AG04450 (cell line): ENCODE measurements at regions not wholly inside any gene's neighbourhood (a gene's known extent, or its start where the extent isn't known, plus 50 kb on each side); places are given as distances from the start of the nearest gene placed in this dataset.

Source experiments
- CTCF ChIA-PET: fragments of 300-600, 350-600 bp; formaldehyde crosslinking; extraction: SDS; loops from one replicate; lab custom pipeline; 2022; ENCODE audit warnings: antibody characterized with exemption, inconsistent platforms; lab: Charles Lee
- POLR2A ChIA-PET: fragments of 350-600 bp; formaldehyde crosslinking; extraction: SDS; loops from one replicate; lab custom pipeline; 2021; ENCODE audit warnings: antibody characterized with exemption, inconsistent platforms; lab: Yijun Ruan, JAX
- DNase-seq: peaks from one replicate; pipeline ENCODE4 v3.0.0-alpha.2; 2011; ENCODE audit warnings: low read depth, low spot score
- H3K27ac ChIP-seq: one replicate; pipeline ENCODE4 v1.5.1; 2012; ENCODE audit warnings: low read depth, low read length, control low read depth
- H3K27me3 ChIP-seq: one replicate; pipeline ENCODE4 v1.6.0; 2012; ENCODE audit warnings: low read length; ENCODE audit not compliant: control insufficient read depth, insufficient read depth
- H3K4me3 ChIP-seq: 2 replicates; pipeline ENCODE4 v1.5.1; 2011; ENCODE audit warnings: mild to moderate bottlenecking, low read depth, low read length, control low read depth
- H3K9me3 ChIP-seq: 2 replicates; pipeline ENCODE4 v1.5.1; 2012; ENCODE audit warnings: low read length; ENCODE audit not compliant: control insufficient read depth, insufficient read depth
- TF ChIP-seq, protein P1 (sequence below): IDR thresholded peaks from 2 replicates; pipeline ENCODE4 v1.5.1; 2011; ENCODE audit warnings: low read depth, low read length, control low read depth, inconsistent platforms

GRCh38 chr11:15485432-15485831, 370.7 kb downstream of the INSC start:
- Histone ChIP-seq H3K27ac (no peak overlapping the region), H3K9me3 (no peaks in the 10 kb centered on the region), H3K27me3 (no peaks in the 10 kb centered on the region), H3K4me3 (no peak overlapping the region)
- POLR2A ChIA-PET: no interaction called here
- CTCF ChIA-PET: no interaction called here
- DNase-seq: no peak
- TF ChIP-seq, protein P1, sequence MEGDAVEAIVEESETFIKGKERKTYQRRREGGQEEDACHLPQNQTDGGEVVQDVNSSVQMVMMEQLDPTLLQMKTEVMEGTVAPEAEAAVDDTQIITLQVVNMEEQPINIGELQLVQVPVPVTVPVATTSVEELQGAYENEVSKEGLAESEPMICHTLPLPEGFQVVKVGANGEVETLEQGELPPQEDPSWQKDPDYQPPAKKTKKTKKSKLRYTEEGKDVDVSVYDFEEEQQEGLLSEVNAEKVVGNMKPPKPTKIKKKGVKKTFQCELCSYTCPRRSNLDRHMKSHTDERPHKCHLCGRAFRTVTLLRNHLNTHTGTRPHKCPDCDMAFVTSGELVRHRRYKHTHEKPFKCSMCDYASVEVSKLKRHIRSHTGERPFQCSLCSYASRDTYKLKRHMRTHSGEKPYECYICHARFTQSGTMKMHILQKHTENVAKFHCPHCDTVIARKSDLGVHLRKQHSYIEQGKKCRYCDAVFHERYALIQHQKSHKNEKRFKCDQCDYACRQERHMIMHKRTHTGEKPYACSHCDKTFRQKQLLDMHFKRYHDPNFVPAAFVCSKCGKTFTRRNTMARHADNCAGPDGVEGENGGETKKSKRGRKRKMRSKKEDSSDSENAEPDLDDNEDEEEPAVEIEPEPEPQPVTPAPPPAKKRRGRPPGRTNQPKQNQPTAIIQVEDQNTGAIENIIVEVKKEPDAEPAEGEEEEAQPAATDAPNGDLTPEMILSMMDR: no peak

DNA sequence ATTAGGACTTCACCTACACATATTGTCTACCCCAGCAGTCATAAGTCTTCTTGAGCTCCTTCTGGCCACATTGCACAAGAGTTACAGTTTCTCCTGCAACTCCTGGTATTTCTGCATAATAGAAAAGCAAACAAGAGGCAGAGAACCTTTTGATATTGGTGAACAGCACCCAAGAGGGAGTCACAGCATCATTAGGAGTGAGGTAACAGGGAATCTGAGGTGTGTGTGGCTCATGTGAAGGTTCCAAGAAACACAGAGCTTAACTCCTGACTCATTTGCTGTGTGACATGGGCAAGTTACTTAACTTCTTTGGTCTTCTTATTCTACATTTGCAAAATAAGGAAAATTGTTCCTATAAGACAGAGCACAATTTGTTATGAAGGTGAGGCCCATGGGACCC, 374.6 kb downstream of the INSC start:
- CTCF ChIA-PET: no interaction called here
- Histone ChIP-seq H3K27me3 (no peaks in the 10 kb centered on the region), H3K27ac (no peak overlapping the region), H3K9me3 (no peaks in the 10 kb centered on the region), H3K4me3 (no peak overlapping the region)
- DNase-seq: no peak
- TF ChIP-seq, protein P1: no peak
- POLR2A ChIA-PET: no interaction called here

- TF ChIP-seq, protein P1: no peak
- ChIA-PET CTCF (no interaction called here), POLR2A (no interaction called here)
- no peaks in the 10 kb centered on the region for H3K9me3 ChIP-seq
- no peaks in the 10 kb centered on the region for H3K27me3 ChIP-seq
- no peak overlapping the region for H3K4me3 ChIP-seq
- DNase-seq: no peak
- H3K27ac ChIP-seq: no peak overlapping the region
Observed at GRCh38 chr11:15490535-15490934, 375.8 kb downstream of the INSC start.

DNA sequence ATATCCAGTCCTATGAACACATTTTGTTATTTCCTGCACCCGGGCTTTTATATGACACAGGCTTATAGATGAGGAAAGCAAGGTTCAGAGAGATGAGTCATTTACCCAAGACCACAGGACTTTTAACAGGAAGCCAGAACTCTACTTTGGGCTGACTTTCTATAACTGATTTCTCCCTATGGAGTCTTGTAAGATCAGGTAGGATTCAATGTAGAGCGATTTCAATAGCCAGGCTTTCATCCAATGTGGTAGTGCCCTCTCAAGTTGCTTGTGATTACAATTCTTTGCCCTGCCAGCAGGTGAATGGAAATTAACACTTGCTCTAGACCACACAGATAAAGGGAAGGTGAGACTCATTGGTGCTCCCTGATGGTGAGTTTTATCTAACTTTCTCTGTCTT, 378.3 kb downstream of the INSC start:
- POLR2A ChIA-PET: no interaction called here

GRCh38 chr11:15493921-15494620, 379.3 kb downstream of the INSC start:
- ChIA-PET CTCF (no interaction called here), POLR2A (no interaction called here)
- Histone ChIP-seq H3K4me3 (no peak overlapping the region), H3K9me3 (no peaks in the 10 kb centered on the region), H3K27ac (no peak overlapping the region), H3K27me3 (no peaks in the 10 kb centered on the region)
- no peak for DNase-seq
- TF ChIP-seq, protein P1: no peak

More for the DNA sequence above, 378.3 kb downstream of the INSC start:
- TF ChIP-seq, protein P1: no peak
- CTCF ChIA-PET: no interaction called here
- H3K27ac ChIP-seq: no peak overlapping the region
- no peak for DNase-seq
- no peak overlapping the region for H3K4me3 ChIP-seq
- no peaks in the 10 kb centered on the region for H3K27me3 ChIP-seq
- H3K9me3 ChIP-seq: no peaks in the 10 kb centered on the region
